Naive thymus-derived CD4-positive, alpha-beta T cell (primary cell): ENCODE measurements at regions not wholly inside any gene's neighbourhood (a gene's known extent, or its start where the extent isn't known, plus 50 kb on each side); places are given as distances from the start of the nearest gene placed in this dataset.
"Not testable (repeated sequence)": the region's sequence is repeated elsewhere in the genome, so short reads cannot be mapped to it uniquely, and the experiment has no call there.

Source experiments
- ATAC-seq: fragments of 150-1000 bp; cut with Tn5 transposase; 2 replicates; pipeline ENCODE4 v1.10.0; 2021; ENCODE audit warnings: mild to moderate bottlenecking, moderate library complexity
- CTCF ChIA-PET: fragments of 350-600 bp; sonication (Branson Sonifier 250); formaldehyde crosslinking; loops from one replicate; lab custom pipeline; 2021; ENCODE audit warnings: antibody characterized with exemption; lab: Charles Lee
- POLR2A ChIA-PET: fragments of 350-600 bp; sonication (Branson Sonifier 250); formaldehyde crosslinking; loops from one replicate; lab custom pipeline; 2021; ENCODE audit warnings: antibody characterized with exemption, inconsistent platforms; lab: Charles Lee
- DNase-seq, 9 donors: peaks; one replicate each; pipeline versions ENCODE4 v3.0.0 to v3.0.0-alpha.2; 2020 to 2022; ENCODE audit warnings: mixed read lengths in 1 of 9
- H3K27ac ChIP-seq: one replicate; pipeline ENCODE4 v1.7.0; 2013; ENCODE audit warnings: mild to moderate bottlenecking, low read depth, low read length, moderate library complexity
- H3K27me3 ChIP-seq, 2 donors: one replicate each; pipeline ENCODE4 v1.7.0; 2013; ENCODE audit warnings: low read length in 2 of 2, mild to moderate bottlenecking in 2 of 2, moderate library complexity in 2 of 2; ENCODE audit not compliant: control insufficient read depth in 2 of 2, insufficient read depth in 2 of 2
- H3K36me3 ChIP-seq, 3 experiments: 1 replicate in 2 of 3; 2 replicates in 1 of 3; pipeline ENCODE4 v1.7.0; 2013; ENCODE audit warnings: low read length in 3 of 3, mild to moderate bottlenecking in 3 of 3, moderate library complexity in 1 of 3; ENCODE audit not compliant: insufficient read depth in 3 of 3, control insufficient read depth in 2 of 3
- H3K4me1 ChIP-seq, 2 donors: one replicate each; pipeline ENCODE4 v1.7.0; 2013; ENCODE audit warnings: low read length in 2 of 2, mild to moderate bottlenecking in 2 of 2, moderate library complexity in 1 of 2; ENCODE audit not compliant: control insufficient read depth in 2 of 2, insufficient read depth in 2 of 2
- H3K4me3 ChIP-seq: 2 replicates; pipeline ENCODE4 v1.7.0; 2013; ENCODE audit warnings: mild to moderate bottlenecking, low read length
- H3K9me3 ChIP-seq, 3 experiments: 1 replicate in 2 of 3; 2 replicates in 1 of 3; pipeline ENCODE4 v1.7.0; 2013; ENCODE audit warnings: low read length in 3 of 3; ENCODE audit not compliant: control insufficient read depth in 2 of 3
- H3K27ac Mint-ChIP-seq, 9 donors: one replicate each; pipeline ENCODE4 v1.8.0; 2020 to 2022; ENCODE audit warnings: mixed read lengths in 9 of 9, mild to moderate bottlenecking in 8 of 9, moderate library complexity in 5 of 9, inconsistent platforms in 2 of 9
- H3K27me3 Mint-ChIP-seq, 5 donors: one replicate each; pipeline ENCODE4 v1.8.0; 2021 to 2022; ENCODE audit warnings: mixed read lengths in 5 of 5, mild to moderate bottlenecking in 1 of 5
- H3K36me3 Mint-ChIP-seq, 5 donors: one replicate each; pipeline ENCODE4 v1.8.0; 2020 to 2022; ENCODE audit warnings: mixed read lengths in 5 of 5, mild to moderate bottlenecking in 3 of 5, inconsistent platforms in 1 of 5
- H3K4me1 Mint-ChIP-seq, 7 donors: one replicate each; pipeline ENCODE4 v1.8.0; 2020 to 2022; ENCODE audit warnings: mixed read lengths in 7 of 7, mild to moderate bottlenecking in 3 of 7, inconsistent platforms in 1 of 7
- H3K4me3 Mint-ChIP-seq, 10 donors: one replicate each; pipeline ENCODE4 v1.8.0; 2020 to 2022; ENCODE audit warnings: mild to moderate bottlenecking in 10 of 10, mixed read lengths in 10 of 10, moderate library complexity in 6 of 10, inconsistent platforms in 2 of 10
- H3K9me3 Mint-ChIP-seq, 11 donors: one replicate each; pipeline ENCODE4 v1.8.0; 2020 to 2022; ENCODE audit warnings: mixed read lengths in 11 of 11, mild to moderate bottlenecking in 4 of 11, inconsistent platforms in 1 of 11, moderate library complexity in 1 of 11
- intact Hi-C, 2 donors: fragments of 100-400 bp; cut with micrococcal nuclease; formaldehyde crosslinking; loops; one replicate each; pipeline ENCODE4 v1.15.1; 2023

DNA sequence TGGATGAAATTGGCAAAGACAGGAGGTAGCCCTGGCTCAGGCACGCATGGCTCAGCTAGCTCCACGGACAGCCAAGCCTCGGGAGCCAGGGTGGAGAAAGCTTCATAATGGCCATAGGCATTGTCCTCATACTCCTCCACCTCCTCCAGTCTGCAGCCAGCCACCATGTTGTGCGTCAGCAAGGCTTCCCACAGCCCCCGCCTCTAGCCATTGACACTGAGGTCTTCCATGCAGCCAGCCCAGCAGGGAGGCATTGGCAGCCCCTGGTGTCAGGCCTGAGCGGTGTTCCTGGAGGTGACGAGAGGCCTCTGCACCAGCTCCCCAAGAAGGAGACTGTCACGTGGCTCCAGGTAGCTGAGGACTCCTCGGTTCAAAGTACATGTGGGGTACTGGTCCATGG lies 117.0 kb upstream of the ZSCAN2 start:
- DNase-seq = peak in 1 of 9 donors; percentile 2
- H3K27ac Mint-ChIP-seq, H3K4me3 ChIP-seq, H3K27me3 ChIP-seq, H3K4me1 ChIP-seq, H3K9me3 ChIP-seq, H3K27me3 Mint-ChIP-seq, H3K36me3 Mint-ChIP-seq, H3K27ac ChIP-seq, intact Hi-C loops, H3K9me3 Mint-ChIP-seq, H3K4me1 Mint-ChIP-seq, H3K36me3 ChIP-seq, POLR2A ChIA-PET, H3K4me3 Mint-ChIP-seq, CTCF ChIA-PET, ATAC-seq: not testable (repeated sequence)

DNA sequence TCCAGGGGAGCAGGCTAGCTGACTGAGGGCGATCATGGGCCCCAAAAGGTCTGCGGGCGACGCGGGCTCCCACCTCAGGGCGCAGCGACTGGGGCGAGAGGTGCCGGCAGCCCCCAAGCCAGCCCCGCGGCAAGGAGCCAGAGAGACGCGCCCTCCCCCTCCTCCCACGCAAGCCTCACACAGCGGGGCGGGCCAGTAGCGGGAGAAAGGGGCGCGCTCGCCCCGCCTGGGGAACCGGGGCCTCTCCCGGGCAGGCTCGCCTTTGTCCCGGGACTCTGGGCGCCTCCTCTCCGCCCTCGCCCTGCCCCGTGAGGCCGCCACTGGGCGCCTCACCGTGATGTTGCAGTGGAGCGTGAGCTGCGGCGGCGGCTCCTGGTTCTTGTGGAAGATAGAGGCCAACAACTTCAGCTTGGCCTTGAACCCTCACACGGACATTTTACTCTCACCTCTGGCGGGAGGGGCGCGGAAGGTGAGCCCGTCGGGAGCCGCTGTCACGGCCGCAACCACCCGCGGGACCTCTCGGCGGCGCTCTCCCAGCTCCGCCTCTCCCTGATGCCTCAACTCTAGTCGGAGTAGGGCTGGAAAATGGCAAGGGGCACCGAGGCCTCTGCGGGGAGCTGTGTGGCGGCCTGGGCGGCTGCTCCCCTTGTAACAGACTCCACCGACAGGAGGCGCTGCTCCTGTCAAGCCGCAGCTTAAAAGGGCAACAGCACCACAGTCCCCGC lies 100.5 kb upstream of the ZSCAN2 start:
- H3K27ac Mint-ChIP-seq, intact Hi-C loops, POLR2A ChIA-PET, H3K9me3 Mint-ChIP-seq, ATAC-seq, H3K4me3 Mint-ChIP-seq, H3K36me3 ChIP-seq, H3K27me3 Mint-ChIP-seq, H3K4me1 Mint-ChIP-seq, H3K27ac ChIP-seq, H3K4me3 ChIP-seq, H3K4me1 ChIP-seq, CTCF ChIA-PET, H3K9me3 ChIP-seq, H3K27me3 ChIP-seq, H3K36me3 Mint-ChIP-seq: not testable (repeated sequence)
- peak in 6 of 9 donors; percentile 18 to 43 (median 36) for DNase-seq

DNA sequence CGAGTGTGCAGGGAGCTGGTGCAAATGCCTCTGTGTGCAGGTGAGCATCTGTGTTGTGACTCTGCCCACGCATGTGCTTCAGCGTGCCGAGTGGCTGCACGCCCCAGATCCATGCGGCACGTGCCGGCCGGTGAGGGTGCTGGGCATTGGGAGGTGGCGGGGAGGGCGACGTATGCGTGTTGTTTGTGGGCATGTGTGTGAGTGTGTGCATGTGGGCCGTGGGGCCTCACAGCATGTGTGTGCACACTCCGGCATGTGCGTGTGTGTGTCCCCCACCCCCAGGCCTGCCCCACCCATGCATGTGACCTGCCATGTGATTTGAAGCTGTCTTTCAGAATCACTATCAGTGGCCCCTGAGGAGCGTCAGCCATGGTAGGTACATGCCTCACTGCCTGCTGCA lies 97.7 kb upstream of the ZSCAN2 start:
- H3K9me3 Mint-ChIP-seq, POLR2A ChIA-PET, ATAC-seq, H3K27ac ChIP-seq, H3K4me1 Mint-ChIP-seq, intact Hi-C loops, H3K4me1 ChIP-seq, H3K4me3 ChIP-seq, H3K36me3 Mint-ChIP-seq, DNase-seq, H3K9me3 ChIP-seq, H3K36me3 ChIP-seq, H3K27me3 Mint-ChIP-seq, CTCF ChIA-PET, H3K27me3 ChIP-seq, H3K27ac Mint-ChIP-seq, H3K4me3 Mint-ChIP-seq: not testable (repeated sequence)

DNA sequence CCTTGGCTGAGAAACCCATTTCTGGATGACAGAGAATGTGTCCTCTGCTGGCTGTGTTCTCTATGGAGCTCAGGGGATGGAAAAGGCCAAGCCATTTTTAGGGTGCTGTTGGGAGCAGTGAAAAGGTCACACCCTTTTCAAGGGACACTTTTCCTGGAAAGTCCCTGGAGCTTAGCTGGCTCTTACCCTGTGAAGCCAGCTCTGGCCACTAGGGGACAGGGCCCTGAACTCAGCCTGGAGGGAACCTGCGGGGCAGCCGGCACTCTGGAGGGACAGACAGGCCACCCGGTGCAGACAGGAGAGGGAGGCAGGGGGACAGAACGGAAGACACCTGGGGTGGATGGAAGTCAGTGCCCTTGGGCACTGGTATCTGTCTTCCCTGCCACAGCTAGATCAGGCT lies 95.3 kb upstream of the ZSCAN2 start:
- POLR2A ChIA-PET, H3K4me1 ChIP-seq, DNase-seq, H3K27ac Mint-ChIP-seq, H3K27me3 ChIP-seq, H3K27me3 Mint-ChIP-seq, H3K4me3 ChIP-seq, H3K4me3 Mint-ChIP-seq, H3K4me1 Mint-ChIP-seq, H3K27ac ChIP-seq, H3K36me3 Mint-ChIP-seq, intact Hi-C loops, CTCF ChIA-PET, ATAC-seq, H3K9me3 Mint-ChIP-seq, H3K36me3 ChIP-seq, H3K9me3 ChIP-seq: not testable (repeated sequence)

DNA sequence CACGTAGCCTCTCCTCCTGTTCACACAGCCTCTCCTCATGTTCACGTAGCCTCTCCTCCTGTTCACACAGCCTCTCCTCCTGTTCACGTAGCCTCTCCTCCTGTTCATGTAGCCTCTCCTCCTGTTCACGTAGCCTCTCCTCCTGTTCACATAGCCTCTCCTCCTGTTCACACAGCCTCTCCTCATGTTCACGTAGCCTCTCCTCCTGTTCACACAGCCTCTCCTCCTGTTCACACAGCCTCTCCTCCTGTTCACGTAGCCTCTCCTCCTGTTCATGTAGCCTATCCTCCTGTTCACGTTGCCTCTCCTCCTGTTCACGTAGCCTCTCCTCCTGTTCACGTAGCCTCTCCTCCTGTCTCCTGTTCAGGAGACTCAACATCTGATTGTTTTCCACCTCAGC lies 88.5 kb upstream of the ZSCAN2 start:
- H3K4me1 ChIP-seq, H3K27me3 Mint-ChIP-seq, ATAC-seq, intact Hi-C loops, H3K4me1 Mint-ChIP-seq, CTCF ChIA-PET, H3K36me3 ChIP-seq, H3K36me3 Mint-ChIP-seq, H3K9me3 ChIP-seq, H3K4me3 ChIP-seq, H3K27me3 ChIP-seq, POLR2A ChIA-PET, H3K9me3 Mint-ChIP-seq, H3K27ac Mint-ChIP-seq, DNase-seq, H3K4me3 Mint-ChIP-seq, H3K27ac ChIP-seq: not testable (repeated sequence)

DNA sequence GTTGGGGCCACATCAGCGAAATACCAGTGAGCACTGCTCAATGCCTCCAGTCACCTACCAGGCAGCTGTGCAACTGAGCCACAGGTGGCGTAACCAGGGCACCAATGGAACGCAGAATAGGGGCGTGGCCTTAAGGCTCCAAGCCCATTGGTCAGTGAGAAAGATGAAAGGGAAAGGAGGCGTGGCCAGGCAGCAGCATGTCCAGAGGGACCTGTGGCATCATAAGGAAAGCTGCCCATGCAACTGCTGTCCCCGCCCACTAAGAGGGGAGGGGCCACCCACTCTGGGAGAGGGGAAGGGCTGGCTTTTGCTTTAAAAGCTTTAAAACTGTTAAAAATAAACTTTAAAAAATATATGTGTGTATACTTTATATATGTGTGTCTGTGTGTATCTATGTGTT lies 84.0 kb upstream of the ZSCAN2 start:
- H3K27me3 ChIP-seq, H3K9me3 Mint-ChIP-seq, H3K36me3 Mint-ChIP-seq, H3K4me3 ChIP-seq, ATAC-seq, H3K27me3 Mint-ChIP-seq, H3K36me3 ChIP-seq, H3K9me3 ChIP-seq, intact Hi-C loops, CTCF ChIA-PET, H3K4me1 Mint-ChIP-seq, H3K27ac Mint-ChIP-seq, H3K4me3 Mint-ChIP-seq, H3K27ac ChIP-seq, POLR2A ChIA-PET, H3K4me1 ChIP-seq, DNase-seq: not testable (repeated sequence)

DNA sequence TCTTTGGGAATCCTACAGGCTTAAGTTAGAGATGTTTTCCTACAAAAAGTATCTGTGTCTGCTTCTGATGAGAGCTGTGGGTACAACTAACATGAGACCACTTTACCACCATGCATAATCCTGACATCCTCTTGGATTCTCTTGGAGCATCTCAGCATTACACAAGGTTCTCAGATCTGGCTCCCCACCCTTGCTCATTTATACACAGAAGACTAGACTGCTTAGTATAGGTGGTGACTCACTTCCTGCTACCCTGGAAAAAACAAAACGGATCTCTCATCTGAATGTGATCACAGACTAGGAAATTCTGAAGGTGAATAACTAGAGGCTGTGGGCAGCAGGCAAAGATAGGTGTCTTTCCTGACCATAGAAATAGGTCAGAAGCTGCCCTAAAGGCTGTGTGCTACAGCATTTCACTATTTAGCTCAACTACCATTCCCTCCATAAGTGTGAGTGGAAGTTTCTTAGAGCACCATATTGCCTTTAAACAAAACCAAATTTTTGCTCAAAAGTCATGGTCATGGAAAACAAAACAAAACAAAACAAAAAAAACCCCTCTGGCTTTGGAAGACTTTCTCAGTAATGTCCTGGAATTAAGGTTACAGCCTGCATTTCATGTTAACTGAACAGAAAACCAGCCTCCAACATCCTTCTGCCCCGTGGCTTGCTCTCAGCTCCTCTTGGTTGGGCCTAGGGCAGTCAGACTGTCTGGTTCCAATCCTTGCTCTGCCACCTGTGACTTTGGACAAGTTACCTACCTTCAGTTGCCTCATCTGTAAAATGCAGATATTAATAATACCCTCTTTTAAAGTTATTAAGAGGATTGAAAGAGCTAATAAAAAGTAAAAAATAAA lies 75.1 kb upstream of the ZSCAN2 start:
- H3K9me3 ChIP-seq, H3K9me3 Mint-ChIP-seq, H3K27ac ChIP-seq, H3K4me1 Mint-ChIP-seq, intact Hi-C loops, H3K27me3 ChIP-seq, ATAC-seq, H3K36me3 ChIP-seq, H3K4me3 ChIP-seq, POLR2A ChIA-PET, CTCF ChIA-PET, H3K4me1 ChIP-seq, H3K27me3 Mint-ChIP-seq: not testable (repeated sequence)
- peak in 1 of 9 donors; percentile 16 for DNase-seq
- Mint-ChIP-seq H3K4me3 (peak overlapping the region in 1 of 10 donors; percentile 47), H3K27ac (peak overlapping the region in 3 of 9 donors; percentile 54 to 86 (median 73)), H3K36me3 (peaks cover 0 to 13% (median 5%) of the 10 kb centered on the region in 5 donors)
